ENCODE measurements at regions not wholly inside any gene's neighbourhood (a gene's known extent, or its start where the extent isn't known, plus 50 kb on each side); places are given as distances from the start of the nearest gene placed in this dataset.
A peak's percentile ranks its signal among the peaks of the same experiment; 100 is the strongest.

- no peak for TF ChIP-seq POLR2AphosphoS5 (IDR thresholded peaks at IDR 0.05; ENCODE audit: low read depth, low read length)
- TF ChIP-seq CTCF (IDR thresholded peaks at IDR 0.05), result no peak
- TF ChIP-seq TCF7L2 (IDR thresholded peaks at IDR 0.05; ENCODE audit: low read depth, low read length), result no peak
- no peak for TF ChIP-seq SIN3A (IDR thresholded peaks at IDR 0.05; ENCODE audit: borderline replicate concordance, insufficient read depth, low read depth, low read length)
- no peak for TF ChIP-seq REST (IDR thresholded peaks at IDR 0.05; ENCODE audit: insufficient read depth in 1 of 2, low read depth in 2 of 2, low read length in 1 of 2)
- intact Hi-C loops (cut with micrococcal nuclease; ENCODE audit: unreplicated experiment), result no loop called here
- DNase-seq (ENCODE audit: low read depth, low spot score) (peak; percentile 13), ATAC-seq (no peak)
- Histone ChIP-seq H3K36me3 (ENCODE audit: control insufficient read depth, insufficient read depth, low read length) (no peaks in the 10 kb centered on the region; the same call in 1 of the 2 replicates), H3K27ac (ENCODE audit: low read length) (no peak overlapping the region), H3K4me1 (ENCODE audit: control insufficient read depth, insufficient read depth, low read length) (no peaks in the 10 kb centered on the region), H3K4me3 (ENCODE audit: low read depth in 2 of 2, low read length in 2 of 2) (no peak overlapping the region), H3K9me3 (ENCODE audit: control insufficient read depth, insufficient read depth, low read depth, low read length) (no peaks in the 10 kb centered on the region), H3K27me3 (ENCODE audit: control insufficient read depth, insufficient read depth, low read length) (no peaks in the 10 kb centered on the region)
- in situ Hi-C loops (cut with HindIII; ENCODE audit: low pct_unique_long_range_greater_than_20kb, low sequenced_read_pairs), result no loop called here
- no TSS peak for BruUV-seq (replicated peaks)
- ChIA-PET CTCF (no interaction called here), POLR2A (no interaction called here)
Observed at GRCh38 chr5:127993476-127993875, 90.1 kb upstream of the SLC12A2 start.

GRCh38 chr5:127994087-127994660 is 89.4 kb upstream of the SLC12A2 start:
- no peaks in the 10 kb centered on the region for H3K4me1 ChIP-seq (ENCODE audit: control insufficient read depth, insufficient read depth, low read length)
- ChIA-PET CTCF (no interaction called here), POLR2A (no interaction called here)
- in situ Hi-C loops (cut with HindIII; ENCODE audit: low pct_unique_long_range_greater_than_20kb, low sequenced_read_pairs), result no loop called here
- H3K27ac ChIP-seq (ENCODE audit: low read length), result no peak overlapping the region
- DNase-seq (ENCODE audit: low read depth, low spot score), result no peak
- no peaks in the 10 kb centered on the region for H3K27me3 ChIP-seq (ENCODE audit: control insufficient read depth, insufficient read depth, low read length)
- intact Hi-C loops (cut with micrococcal nuclease; ENCODE audit: unreplicated experiment), result no loop called here
- no peaks in the 10 kb centered on the region; the same call in 1 of the 2 replicates for H3K36me3 ChIP-seq (ENCODE audit: control insufficient read depth, insufficient read depth, low read length)
- no peaks in the 10 kb centered on the region for H3K9me3 ChIP-seq (ENCODE audit: control insufficient read depth, insufficient read depth, low read depth, low read length)
- no peak overlapping the region for H3K4me3 ChIP-seq (ENCODE audit: low read depth in 2 of 2, low read length in 2 of 2)
- no TSS peak for BruUV-seq (replicated peaks)
- no peak for ATAC-seq
- TF ChIP-seq CTCF (IDR thresholded peaks at IDR 0.05) (no peak), POLR2AphosphoS5 (IDR thresholded peaks at IDR 0.05; ENCODE audit: low read depth, low read length) (no peak), REST (IDR thresholded peaks at IDR 0.05; ENCODE audit: insufficient read depth in 1 of 2, low read depth in 2 of 2, low read length in 1 of 2) (no peak), SIN3A (IDR thresholded peaks at IDR 0.05; ENCODE audit: borderline replicate concordance, insufficient read depth, low read depth, low read length) (no peak), TCF7L2 (IDR thresholded peaks at IDR 0.05; ENCODE audit: low read depth, low read length) (no peak)

Measured in Panc1 (cell line).